ENCODE measurements at regions not wholly inside any gene's neighbourhood (a gene's known extent, or its start where the extent isn't known, plus 50 kb on each side); places are given as distances from the start of the nearest gene placed in this dataset.

DNA sequence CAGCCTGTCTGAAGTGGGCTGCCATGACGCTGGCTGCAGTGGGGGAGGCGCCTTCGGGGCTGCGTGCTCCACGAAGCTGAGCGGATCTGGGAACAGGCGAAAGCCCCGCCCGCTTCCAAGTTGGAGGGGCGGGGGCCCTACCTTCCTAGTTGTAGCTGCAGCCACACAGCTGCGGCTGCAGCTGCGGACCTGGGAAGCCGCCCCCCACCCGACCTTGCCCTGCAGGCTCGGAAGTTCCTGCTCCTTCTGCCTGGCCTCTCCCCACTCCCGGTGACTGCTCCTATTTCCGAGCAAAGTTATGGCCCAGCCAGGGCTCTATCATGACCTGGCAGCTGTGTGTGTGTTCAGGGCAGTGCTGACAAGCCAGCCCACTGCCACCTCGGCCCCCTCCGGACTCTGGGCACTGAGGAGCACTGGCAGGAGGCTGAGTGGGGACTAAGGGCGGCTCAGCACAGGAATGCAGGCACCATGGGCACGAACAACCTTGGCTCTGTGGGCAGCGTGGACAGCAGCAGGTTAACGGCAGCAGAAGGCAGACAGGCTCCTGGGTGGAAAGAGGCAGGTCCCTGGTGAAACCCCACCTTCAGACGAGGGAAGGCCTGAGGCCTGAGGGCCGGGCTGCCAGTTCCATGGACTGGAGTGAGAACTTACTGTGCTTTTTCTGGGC, 352.4 kb upstream of the TMCO5A start:
- Histone ChIP-seq H3K4me3 (ENCODE audit: low read depth, low read length) (no peak overlapping the region), H3K36me3 (ENCODE audit: control insufficient read depth, insufficient read depth, low read length) (no peaks in the 10 kb centered on the region), H3K27me3 (ENCODE audit: control insufficient read depth, insufficient read depth, low read length) (no peaks in the 10 kb centered on the region)
- FAIRE-seq (no peak), DNase-seq (ENCODE audit: low read depth) (no peak)
- TF ChIP-seq, protein P1, sequence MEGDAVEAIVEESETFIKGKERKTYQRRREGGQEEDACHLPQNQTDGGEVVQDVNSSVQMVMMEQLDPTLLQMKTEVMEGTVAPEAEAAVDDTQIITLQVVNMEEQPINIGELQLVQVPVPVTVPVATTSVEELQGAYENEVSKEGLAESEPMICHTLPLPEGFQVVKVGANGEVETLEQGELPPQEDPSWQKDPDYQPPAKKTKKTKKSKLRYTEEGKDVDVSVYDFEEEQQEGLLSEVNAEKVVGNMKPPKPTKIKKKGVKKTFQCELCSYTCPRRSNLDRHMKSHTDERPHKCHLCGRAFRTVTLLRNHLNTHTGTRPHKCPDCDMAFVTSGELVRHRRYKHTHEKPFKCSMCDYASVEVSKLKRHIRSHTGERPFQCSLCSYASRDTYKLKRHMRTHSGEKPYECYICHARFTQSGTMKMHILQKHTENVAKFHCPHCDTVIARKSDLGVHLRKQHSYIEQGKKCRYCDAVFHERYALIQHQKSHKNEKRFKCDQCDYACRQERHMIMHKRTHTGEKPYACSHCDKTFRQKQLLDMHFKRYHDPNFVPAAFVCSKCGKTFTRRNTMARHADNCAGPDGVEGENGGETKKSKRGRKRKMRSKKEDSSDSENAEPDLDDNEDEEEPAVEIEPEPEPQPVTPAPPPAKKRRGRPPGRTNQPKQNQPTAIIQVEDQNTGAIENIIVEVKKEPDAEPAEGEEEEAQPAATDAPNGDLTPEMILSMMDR (IDR thresholded peaks at IDR 0.05; ENCODE audit: insufficient read depth, low read length, severe bottlenecking) = no peak

DNA sequence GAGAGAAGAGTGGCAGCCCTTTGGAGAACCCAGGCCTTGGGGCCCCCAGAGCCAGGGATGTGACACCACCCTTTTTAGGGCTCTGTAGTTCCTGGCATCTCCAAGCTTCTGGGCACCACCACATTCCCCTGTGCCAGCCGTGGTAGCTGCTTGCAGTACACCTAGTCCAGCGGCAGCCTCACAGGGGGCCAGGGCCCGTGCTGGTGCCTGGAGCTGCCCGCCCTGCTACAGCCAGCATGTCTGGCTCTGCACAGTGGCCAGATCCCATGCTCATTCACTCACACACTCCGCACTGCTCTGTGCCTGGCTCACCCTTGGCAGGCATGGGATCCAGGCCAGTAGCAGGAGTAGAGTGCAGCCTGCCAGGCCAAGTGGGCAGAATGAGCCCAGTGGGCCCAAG, 351.6 kb upstream of the TMCO5A start:
- Histone ChIP-seq H3K4me3 (ENCODE audit: low read depth, low read length) (no peak overlapping the region), H3K36me3 (ENCODE audit: control insufficient read depth, insufficient read depth, low read length) (no peaks in the 10 kb centered on the region), H3K27me3 (ENCODE audit: control insufficient read depth, insufficient read depth, low read length) (no peaks in the 10 kb centered on the region)
- FAIRE-seq (no peak), DNase-seq (ENCODE audit: low read depth) (no peak)
- TF ChIP-seq, protein P1 (IDR thresholded peaks at IDR 0.05; ENCODE audit: insufficient read depth, low read length, severe bottlenecking) = no peak

DNA sequence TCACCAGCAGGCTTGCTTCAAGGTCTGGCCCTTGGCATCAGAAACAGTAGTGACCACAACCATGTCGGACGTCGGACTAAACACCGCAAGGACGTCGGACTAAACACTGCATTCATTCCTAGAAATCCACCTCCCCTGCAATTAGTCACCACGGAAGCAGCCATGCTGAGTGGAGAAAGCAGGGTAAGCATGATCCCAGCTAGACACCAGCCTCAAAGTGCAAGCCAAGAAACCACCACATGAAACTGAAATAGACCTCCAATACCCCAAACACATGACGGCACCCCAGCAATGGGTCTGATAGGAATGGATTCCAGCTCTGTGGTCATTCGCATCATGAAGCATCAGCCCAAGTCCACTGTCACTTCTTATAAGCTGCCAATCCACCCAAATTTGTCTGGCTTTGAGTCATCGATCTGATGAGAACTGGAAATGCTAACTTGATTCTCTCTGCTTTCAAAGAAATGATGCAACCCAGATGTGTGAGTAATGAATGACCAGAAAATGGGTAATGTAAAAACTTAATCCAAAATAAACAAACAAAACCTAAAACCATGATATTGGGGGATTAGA, 348.3 kb upstream of the TMCO5A start:
- peak; percentile 7 for FAIRE-seq
- Histone ChIP-seq H3K36me3 (ENCODE audit: control insufficient read depth, insufficient read depth, low read length) (no peaks in the 10 kb centered on the region), H3K27me3 (ENCODE audit: control insufficient read depth, insufficient read depth, low read length) (no peaks in the 10 kb centered on the region), H3K4me3 (ENCODE audit: low read depth, low read length) (no peak overlapping the region)
- TF ChIP-seq, protein P1 (IDR thresholded peaks at IDR 0.05; ENCODE audit: insufficient read depth, low read length, severe bottlenecking) = no peak
- peak; percentile 26 for DNase-seq (ENCODE audit: low read depth)

DNA sequence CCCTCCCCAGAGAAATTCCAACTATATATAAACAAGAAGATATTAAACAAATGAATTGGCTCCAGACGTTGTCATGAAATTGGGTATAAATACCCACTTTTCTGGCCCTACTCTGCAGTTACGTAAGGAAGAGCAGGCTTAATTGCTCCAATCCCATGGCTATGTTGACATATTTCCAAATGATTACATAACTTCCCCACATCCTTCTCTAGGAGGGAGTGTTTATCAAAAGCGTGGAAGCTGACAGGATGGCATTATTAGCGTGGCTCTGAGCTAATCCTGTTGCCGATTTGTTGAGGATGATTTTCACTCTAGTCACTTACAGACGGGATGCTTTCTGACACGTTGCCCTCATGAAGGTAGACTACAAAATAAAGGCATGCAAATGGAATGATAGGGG, 347.5 kb upstream of the TMCO5A start:
- no peak for DNase-seq (ENCODE audit: low read depth)
- FAIRE-seq = peak; percentile 60
- Histone ChIP-seq H3K36me3 (ENCODE audit: control insufficient read depth, insufficient read depth, low read length) (no peaks in the 10 kb centered on the region), H3K4me3 (ENCODE audit: low read depth, low read length) (no peak overlapping the region), H3K27me3 (ENCODE audit: control insufficient read depth, insufficient read depth, low read length) (no peaks in the 10 kb centered on the region)
- TF ChIP-seq, protein P1 (IDR thresholded peaks at IDR 0.05; ENCODE audit: insufficient read depth, low read length, severe bottlenecking) = no peak

DNA sequence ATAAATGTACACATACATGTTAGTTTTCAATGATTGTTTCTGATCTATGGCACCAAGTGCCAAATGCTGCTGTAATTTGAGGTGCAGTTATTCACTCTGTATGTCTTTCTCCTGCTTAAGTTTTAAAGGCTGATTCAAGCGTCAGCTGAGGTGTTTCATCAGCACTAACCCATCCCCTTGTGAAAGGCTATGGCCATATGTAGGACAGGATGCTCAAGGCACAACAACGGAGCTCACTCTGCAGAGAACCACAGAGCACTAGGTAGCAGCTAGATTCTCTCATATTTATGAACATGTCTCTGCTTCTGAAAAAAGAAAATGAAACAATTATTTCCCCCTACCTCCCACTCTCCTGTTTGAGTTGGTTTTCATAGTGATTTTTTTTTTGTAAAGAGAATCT, 340.0 kb upstream of the TMCO5A start:
- H3K36me3 ChIP-seq (ENCODE audit: control insufficient read depth, insufficient read depth, low read length) = no peaks in the 10 kb centered on the region
- no peak for DNase-seq (ENCODE audit: low read depth)
- no peak overlapping the region for H3K4me3 ChIP-seq (ENCODE audit: low read depth, low read length)
- H3K27me3 ChIP-seq (ENCODE audit: control insufficient read depth, insufficient read depth, low read length) = no peaks in the 10 kb centered on the region
- FAIRE-seq = no peak
- TF ChIP-seq, protein P1 (IDR thresholded peaks at IDR 0.05; ENCODE audit: insufficient read depth, low read length, severe bottlenecking) = no peak
